Fibroblast of pulmonary artery (primary cell): ENCODE measurements at regions not wholly inside any gene's neighbourhood (a gene's known extent, or its start where the extent isn't known, plus 50 kb on each side); places are given as distances from the start of the nearest gene placed in this dataset.

Source experiments
- DNase-seq: peaks from one replicate; pipeline ENCODE4 v3.0.0-alpha.2; 2010; ENCODE audit warnings: low read depth
- H3K4me3 ChIP-seq: replicated peaks from 2 replicates; pipeline ENCODE4 v1.5.1; 2011; ENCODE audit warnings: low read depth, mild to moderate bottlenecking, control low read depth, low read length, moderate library complexity
- TF ChIP-seq, protein P1 (sequence below): IDR thresholded peaks from 2 replicates; pipeline ENCODE4 v1.5.1; 2011; ENCODE audit warnings: mild to moderate bottlenecking, control low read depth, low read length, inconsistent platforms; ENCODE audit errors: missing control alignments

DNA sequence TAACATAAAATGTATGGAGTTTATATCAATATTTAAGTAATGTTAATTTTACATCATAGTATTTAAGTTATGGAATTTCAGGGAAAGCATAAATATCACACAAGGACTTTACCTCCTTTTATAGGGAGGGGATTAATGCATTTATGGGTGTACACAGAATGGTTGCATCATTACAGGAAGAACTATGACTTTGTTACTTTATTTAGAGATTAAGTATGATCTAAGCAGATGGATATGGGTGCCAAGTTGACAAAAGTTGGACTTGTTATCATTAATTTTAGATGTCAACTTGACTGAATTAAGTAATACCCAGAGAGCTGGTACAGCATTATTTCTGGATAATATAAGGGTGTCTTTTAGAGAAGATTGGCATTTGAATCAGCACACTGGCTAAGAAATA lies 160.5 kb upstream of the CDH10 start:
- peak; percentile 14 for DNase-seq
- TF ChIP-seq, protein P1, sequence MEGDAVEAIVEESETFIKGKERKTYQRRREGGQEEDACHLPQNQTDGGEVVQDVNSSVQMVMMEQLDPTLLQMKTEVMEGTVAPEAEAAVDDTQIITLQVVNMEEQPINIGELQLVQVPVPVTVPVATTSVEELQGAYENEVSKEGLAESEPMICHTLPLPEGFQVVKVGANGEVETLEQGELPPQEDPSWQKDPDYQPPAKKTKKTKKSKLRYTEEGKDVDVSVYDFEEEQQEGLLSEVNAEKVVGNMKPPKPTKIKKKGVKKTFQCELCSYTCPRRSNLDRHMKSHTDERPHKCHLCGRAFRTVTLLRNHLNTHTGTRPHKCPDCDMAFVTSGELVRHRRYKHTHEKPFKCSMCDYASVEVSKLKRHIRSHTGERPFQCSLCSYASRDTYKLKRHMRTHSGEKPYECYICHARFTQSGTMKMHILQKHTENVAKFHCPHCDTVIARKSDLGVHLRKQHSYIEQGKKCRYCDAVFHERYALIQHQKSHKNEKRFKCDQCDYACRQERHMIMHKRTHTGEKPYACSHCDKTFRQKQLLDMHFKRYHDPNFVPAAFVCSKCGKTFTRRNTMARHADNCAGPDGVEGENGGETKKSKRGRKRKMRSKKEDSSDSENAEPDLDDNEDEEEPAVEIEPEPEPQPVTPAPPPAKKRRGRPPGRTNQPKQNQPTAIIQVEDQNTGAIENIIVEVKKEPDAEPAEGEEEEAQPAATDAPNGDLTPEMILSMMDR, result no peak
- no peak overlapping the region for H3K4me3 ChIP-seq

DNA sequence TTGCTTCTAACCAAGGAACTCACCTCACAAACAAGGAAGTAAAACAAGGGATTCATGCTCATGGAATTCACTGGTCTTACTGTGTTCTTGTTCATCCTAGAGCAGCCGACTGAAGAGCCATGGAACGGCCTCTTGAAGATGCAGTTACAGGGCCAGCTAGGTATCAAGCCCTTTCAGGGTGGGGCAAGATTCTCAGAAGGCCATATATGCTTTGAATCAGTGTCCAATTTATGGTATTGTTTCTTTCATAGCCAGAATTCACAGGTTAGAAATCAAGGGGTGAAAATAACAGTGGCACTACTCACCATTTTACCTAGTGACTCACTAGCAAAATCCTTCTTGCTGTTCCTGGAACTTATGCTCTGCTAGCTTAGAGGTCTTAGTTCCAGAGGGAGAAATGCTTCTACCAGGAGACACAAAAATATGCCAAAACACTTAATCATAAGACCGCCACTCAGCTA lies 159.5 kb upstream of the CDH10 start:
- DNase-seq, result peak; percentile 2
- TF ChIP-seq, protein P1, result no peak
- H3K4me3 ChIP-seq, result no peak overlapping the region

DNA sequence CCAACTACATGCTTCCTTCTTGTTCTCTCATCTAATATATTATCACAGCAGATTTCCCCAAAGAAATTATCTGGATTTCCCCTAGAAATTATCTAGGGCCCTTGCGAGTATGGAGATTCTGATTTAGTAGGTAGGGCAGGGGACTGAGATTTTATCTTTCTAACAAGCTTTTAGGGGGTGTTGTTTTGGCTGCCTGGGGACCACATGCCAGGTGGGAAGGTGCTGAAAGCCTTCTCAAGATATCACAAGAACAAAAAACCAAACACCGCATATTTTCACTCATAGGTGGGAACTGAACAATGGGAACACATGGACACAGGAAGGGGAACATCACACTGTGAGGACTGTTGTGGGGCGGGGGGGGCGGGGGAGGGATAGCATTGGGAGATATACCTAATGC lies 146.5 kb upstream of the CDH10 start:
- TF ChIP-seq, protein P1, result no peak
- DNase-seq, result no peak

DNA sequence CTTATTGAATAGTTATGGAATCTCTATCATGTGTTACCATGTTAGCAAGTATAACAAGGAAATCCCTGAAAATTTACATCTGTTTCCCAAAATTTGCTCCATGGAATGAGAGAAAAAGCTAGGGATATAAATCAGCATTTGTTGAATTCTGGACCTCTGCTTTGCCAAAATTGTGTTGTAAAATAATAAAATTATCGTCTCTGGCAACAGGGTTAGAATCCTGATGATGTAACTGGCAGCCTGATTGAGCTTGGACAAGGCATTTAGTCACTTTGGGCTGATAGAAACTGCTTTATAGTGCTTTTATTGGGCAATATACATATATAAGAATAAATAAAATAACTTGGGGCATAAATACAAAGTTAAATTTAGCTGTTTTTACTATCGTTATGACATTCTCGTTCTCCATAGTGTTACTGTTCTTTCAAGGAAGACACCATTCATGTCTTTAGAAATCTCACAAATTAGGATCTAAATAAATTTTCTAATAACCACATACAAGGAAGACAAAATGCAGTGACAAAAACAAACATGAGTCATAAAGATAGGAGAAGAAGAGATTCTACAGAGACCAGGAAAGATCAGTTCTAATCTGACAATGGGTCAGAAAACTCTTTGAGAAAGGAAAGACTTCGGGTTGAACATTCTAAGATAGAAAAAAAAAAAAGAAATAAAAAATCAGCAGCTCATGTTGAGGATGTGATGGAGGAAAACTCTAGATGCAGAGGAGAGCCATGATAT lies 145.0 kb upstream of the CDH10 start:
- TF ChIP-seq, protein P1, result no peak
- H3K4me3 ChIP-seq, result no peak overlapping the region
- peak; percentile 8 for DNase-seq

More for the DNA sequence above, 146.5 kb upstream of the CDH10 start:
- H3K4me3 ChIP-seq, result no peak overlapping the region

DNA sequence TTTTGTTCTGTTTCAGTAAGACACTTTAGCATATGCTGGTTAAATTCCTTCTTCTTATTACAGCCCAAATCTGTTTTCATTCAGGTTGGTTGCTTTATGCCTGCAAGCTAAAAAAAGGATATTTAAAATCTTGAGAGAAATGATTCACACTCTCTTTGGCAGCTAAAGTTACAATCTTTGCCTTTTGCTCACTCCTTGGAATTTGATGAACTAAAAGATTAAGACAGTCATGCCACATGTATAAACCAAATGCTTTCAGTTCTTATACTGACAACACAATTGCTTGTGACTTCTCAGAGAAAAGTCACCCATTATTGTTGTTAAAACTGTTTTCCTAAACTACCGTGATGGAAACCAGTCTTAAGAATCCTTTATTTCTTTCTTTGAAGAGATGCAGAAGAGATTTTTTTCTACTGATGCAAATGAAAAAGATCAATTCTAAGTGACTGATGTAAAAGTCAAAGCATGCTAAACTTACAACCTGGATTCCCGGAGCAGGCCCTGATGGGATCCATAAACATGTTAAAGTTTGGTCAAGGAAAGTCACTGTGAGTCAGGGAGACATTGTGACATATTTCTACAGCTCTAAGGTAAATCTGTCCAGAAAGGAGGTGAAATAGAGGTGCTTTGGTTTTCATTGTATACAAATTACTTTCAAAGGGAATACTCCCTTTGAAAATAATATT lies 144.2 kb upstream of the CDH10 start:
- TF ChIP-seq, protein P1, result no peak
- H3K4me3 ChIP-seq, result no peak overlapping the region
- peak; percentile 56 for DNase-seq

DNA sequence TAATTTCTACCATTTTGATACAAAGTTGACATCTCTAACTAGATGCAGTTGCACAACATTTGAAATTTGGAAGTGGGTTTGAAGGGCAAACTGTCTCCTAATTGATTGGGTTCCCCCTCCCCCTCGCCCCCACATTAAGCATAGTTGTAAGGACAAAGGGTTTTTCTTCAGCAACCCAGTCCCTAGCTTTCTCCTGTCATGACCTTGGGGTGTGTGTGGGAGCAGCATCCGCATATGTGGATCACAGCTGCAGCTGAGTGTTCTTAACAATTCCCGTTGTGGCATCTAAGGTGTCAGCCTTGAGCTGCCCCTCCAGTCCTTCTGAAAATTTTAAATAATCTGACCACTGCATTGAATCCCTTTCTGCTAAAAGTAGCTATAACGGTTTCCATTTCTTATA lies 141.3 kb upstream of the CDH10 start:
- no peak for DNase-seq
- TF ChIP-seq, protein P1, result no peak
- no peak overlapping the region for H3K4me3 ChIP-seq
